Hepatocyte (in vitro differentiated cells): ENCODE measurements at regions not wholly inside any gene's neighbourhood (a gene's known extent, or its start where the extent isn't known, plus 50 kb on each side); places are given as distances from the start of the nearest gene placed in this dataset.

Source experiments
- DNase-seq: peaks from one replicate; pipeline ENCODE4 v3.0.0-alpha.2; 2016; ENCODE audit warnings: low spot score
- H2AFZ ChIP-seq: fragments of 200-600 bp; sonication (generic); 2 replicates; pipeline ENCODE4 v1.6.0; 2016; ENCODE audit warnings: antibody characterized with exemption, mild to moderate bottlenecking
- H3K27ac ChIP-seq: fragments of 200-600 bp; sonication (generic); 2 replicates; pipeline ENCODE4 v1.5.1; 2016; ENCODE audit warnings: mild to moderate bottlenecking
- H3K27me3 ChIP-seq: fragments of 200-600 bp; sonication (generic); 2 replicates; pipeline ENCODE4 v1.6.1; 2016
- H3K36me3 ChIP-seq: fragments of 200-600 bp; sonication (generic); replicated peaks from 2 replicates; pipeline ENCODE4 v1.5.1; 2016; ENCODE audit warnings: low read depth; ENCODE audit not compliant: insufficient read depth
- H3K4me1 ChIP-seq: fragments of 200-600 bp; sonication (generic); 2 replicates; pipeline ENCODE4 v1.5.1; 2016; ENCODE audit warnings: mild to moderate bottlenecking, moderate library complexity; ENCODE audit not compliant: insufficient read depth
- H3K4me2 ChIP-seq: fragments of 200-600 bp; sonication (generic); 2 replicates; pipeline ENCODE4 v1.6.0; 2016
- H3K4me3 ChIP-seq: fragments of 200-600 bp; sonication (generic); 2 replicates; pipeline ENCODE4 v1.5.1; 2016; ENCODE audit warnings: mild to moderate bottlenecking
- H3K79me2 ChIP-seq: fragments of 200-600 bp; sonication (generic); 2 replicates; pipeline ENCODE4 v1.6.0; 2017; ENCODE audit warnings: mild to moderate bottlenecking
- H3K9me2 ChIP-seq: fragments of 200-600 bp; sonication (generic); replicated peaks from 2 replicates; pipeline ENCODE4 v1.6.0; 2017; ENCODE audit warnings: mild to moderate bottlenecking; ENCODE audit not compliant: insufficient read depth
- H3K9me3 ChIP-seq: fragments of 200-600 bp; sonication (generic); 2 replicates; pipeline ENCODE4 v1.5.1; 2016; ENCODE audit warnings: low read depth, mild to moderate bottlenecking
- H4K20me1 ChIP-seq: fragments of 200-600 bp; sonication (generic); 2 replicates; pipeline ENCODE4 v1.6.0; 2016; ENCODE audit warnings: mild to moderate bottlenecking; ENCODE audit not compliant: insufficient read depth, poor library complexity, severe bottlenecking
- EZH2 ChIP-seq: fragments of 200-600 bp; sonication (generic); IDR thresholded peaks from 2 replicates; pipeline ENCODE4 v1.6.1; 2016; ENCODE audit warnings: antibody characterized with exemption, mild to moderate bottlenecking, borderline replicate concordance
- EZH2phosphoT487 ChIP-seq: fragments of 200-600 bp; sonication (generic); IDR thresholded peaks from one replicate; pipeline ENCODE4 v1.6.1; 2018; ENCODE audit warnings: antibody characterized with exemption, mild to moderate bottlenecking, low read depth, moderate library complexity; ENCODE audit not compliant: unreplicated experiment, severe bottlenecking
- WGBS: methylation state at CpG from one replicate; pipeline ENCODE4 v1.1.6; 2016; ENCODE audit warnings: low lambda C conversion rate; ENCODE audit errors: missing lambda C conversion rate; 5-methylcytosine and 5-hydroxymethylcytosine counted together
- TF ChIP-seq, protein P1 (sequence below): fragments of 200-600 bp; sonication (generic); IDR thresholded peaks from 2 replicates; pipeline ENCODE4 v1.5.1; 2016; ENCODE audit warnings: antibody characterized with exemption, mild to moderate bottlenecking; ENCODE audit not compliant: poor library complexity

DNA sequence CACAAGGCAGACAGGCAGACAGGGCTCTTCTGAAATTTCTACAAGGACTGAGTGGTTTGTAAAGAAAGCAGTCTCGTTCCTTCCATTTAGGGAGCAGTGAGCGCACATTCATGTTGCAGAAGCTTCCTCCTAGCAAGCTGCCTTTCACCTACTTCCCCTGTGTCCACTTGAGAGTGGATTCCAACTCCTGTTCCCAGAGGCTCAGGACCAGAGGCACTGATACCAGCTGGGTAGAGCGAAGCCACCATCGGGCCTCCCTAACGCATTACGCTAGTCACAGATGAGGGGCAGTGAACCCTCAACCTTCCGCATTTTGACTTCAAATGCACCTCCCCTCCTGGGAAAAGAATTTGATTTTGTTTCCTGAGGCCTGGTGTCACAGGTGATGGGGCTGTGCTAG is 215.8 kb downstream of the SIPA1L2 start:
- Histone ChIP-seq H3K4me1 (no peaks in the 10 kb centered on the region), H3K27ac (peak overlapping the region; percentile 22), H2AFZ (no peak overlapping the region), H3K27me3 (no peaks in the 10 kb centered on the region), H3K4me2 (no peak overlapping the region), H3K9me3 (no peaks in the 10 kb centered on the region), H3K4me3 (no peak overlapping the region), H3K79me2 (no peaks in the 10 kb centered on the region), H3K9me2 (no peaks in the 10 kb centered on the region), H3K36me3 (no peaks in the 10 kb centered on the region), H4K20me1 (no peaks in the 10 kb centered on the region)
- TF ChIP-seq, protein P1, sequence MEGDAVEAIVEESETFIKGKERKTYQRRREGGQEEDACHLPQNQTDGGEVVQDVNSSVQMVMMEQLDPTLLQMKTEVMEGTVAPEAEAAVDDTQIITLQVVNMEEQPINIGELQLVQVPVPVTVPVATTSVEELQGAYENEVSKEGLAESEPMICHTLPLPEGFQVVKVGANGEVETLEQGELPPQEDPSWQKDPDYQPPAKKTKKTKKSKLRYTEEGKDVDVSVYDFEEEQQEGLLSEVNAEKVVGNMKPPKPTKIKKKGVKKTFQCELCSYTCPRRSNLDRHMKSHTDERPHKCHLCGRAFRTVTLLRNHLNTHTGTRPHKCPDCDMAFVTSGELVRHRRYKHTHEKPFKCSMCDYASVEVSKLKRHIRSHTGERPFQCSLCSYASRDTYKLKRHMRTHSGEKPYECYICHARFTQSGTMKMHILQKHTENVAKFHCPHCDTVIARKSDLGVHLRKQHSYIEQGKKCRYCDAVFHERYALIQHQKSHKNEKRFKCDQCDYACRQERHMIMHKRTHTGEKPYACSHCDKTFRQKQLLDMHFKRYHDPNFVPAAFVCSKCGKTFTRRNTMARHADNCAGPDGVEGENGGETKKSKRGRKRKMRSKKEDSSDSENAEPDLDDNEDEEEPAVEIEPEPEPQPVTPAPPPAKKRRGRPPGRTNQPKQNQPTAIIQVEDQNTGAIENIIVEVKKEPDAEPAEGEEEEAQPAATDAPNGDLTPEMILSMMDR, result no peak
- TF ChIP-seq EZH2phosphoT487 (no peak), EZH2 (no peak)
- WGBS, result 94% methylated on average over 7 of the region's 7 CpGs
- no peak for DNase-seq

DNA sequence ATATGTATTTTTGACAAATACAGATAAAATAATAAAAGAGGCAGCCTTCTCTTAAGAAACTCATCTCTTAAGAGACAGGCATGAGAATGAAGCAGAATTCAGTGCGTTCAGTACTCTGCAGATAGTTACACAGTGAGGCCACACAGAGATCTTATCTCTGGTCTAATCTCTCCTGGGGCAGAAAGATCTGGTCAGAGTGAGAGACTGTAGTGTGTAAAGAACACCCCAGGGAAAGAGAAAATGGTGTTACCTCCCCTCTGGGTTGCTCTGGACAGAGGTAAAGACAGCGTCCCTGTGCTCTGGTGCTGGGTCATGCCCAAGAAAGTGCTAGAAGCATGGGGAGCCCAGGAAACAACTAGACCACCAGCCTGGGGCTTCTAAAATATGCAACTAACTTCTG is 216.3 kb downstream of the SIPA1L2 start:
- TF ChIP-seq EZH2 (no peak), EZH2phosphoT487 (no peak)
- TF ChIP-seq, protein P1, result no peak
- H3K79me2 ChIP-seq, result no peaks in the 10 kb centered on the region
- no peaks in the 10 kb centered on the region for H3K4me1 ChIP-seq
- no peak overlapping the region for H3K4me3 ChIP-seq
- H3K4me2 ChIP-seq, result no peak overlapping the region
- no peaks in the 10 kb centered on the region for H3K36me3 ChIP-seq
- no peak overlapping the region for H2AFZ ChIP-seq
- no peaks in the 10 kb centered on the region for H3K9me3 ChIP-seq
- DNase-seq, result no peak
- no peaks in the 10 kb centered on the region for H3K27me3 ChIP-seq
- WGBS, result 39% methylated on average over 2 of the region's 2 CpGs
- H3K9me2 ChIP-seq, result no peaks in the 10 kb centered on the region
- H3K27ac ChIP-seq, result peak overlapping the region; percentile 22
- H4K20me1 ChIP-seq, result no peaks in the 10 kb centered on the region

DNA sequence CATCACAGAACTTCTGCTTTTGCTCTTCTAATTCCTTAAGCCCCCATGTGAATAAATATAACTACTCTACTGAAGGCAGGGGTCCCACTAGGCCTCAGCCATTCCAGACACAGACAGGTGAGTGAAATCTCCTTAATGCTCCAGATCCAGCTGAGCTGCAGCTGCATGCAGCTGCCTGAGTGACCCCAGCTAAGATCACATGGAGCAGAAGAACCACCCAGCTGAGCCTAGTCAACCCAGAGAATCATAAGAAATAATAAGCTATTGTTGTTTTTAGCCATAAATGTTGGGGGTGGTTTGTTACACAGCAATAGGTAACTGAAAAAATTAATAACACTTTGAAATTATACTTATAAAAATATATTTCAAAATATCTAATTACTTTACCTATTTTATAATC is 220.3 kb downstream of the SIPA1L2 start:
- no peaks in the 10 kb centered on the region for H3K9me2 ChIP-seq
- no peaks in the 10 kb centered on the region for H3K4me1 ChIP-seq
- no peaks in the 10 kb centered on the region for H3K79me2 ChIP-seq
- no peak overlapping the region for H2AFZ ChIP-seq
- H3K4me3 ChIP-seq, result no peak overlapping the region
- no peaks in the 10 kb centered on the region for H3K36me3 ChIP-seq
- no peak for TF ChIP-seq EZH2
- TF ChIP-seq, protein P1, result no peak
- no peak for TF ChIP-seq EZH2phosphoT487
- no peaks in the 10 kb centered on the region for H4K20me1 ChIP-seq
- no peaks in the 10 kb centered on the region for H3K27me3 ChIP-seq
- no peak overlapping the region for H3K4me2 ChIP-seq
- DNase-seq, result no peak
- no peaks in the 10 kb centered on the region for H3K9me3 ChIP-seq
- no peak overlapping the region for H3K27ac ChIP-seq

DNA sequence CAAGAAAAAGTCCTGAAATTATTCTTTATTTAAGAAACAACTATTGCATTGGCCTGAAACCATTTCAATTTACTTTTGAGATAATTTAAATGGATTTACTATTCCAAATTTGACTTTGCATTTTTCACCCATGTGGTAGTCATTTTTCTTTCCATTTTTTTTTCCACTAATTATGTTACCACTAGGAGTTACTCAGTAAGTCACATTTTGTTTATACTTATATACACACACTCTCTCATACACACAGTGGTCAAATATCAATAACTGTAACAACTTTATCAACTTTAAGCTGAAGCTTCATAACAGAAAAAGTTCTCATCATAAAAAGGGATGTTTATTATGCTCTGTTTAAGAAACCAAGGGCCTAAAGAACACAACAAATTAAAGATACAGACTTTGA is 222.8 kb downstream of the SIPA1L2 start:
- no peaks in the 10 kb centered on the region for H3K9me3 ChIP-seq
- H3K79me2 ChIP-seq, result no peaks in the 10 kb centered on the region
- DNase-seq, result no peak
- H3K36me3 ChIP-seq, result peaks cover 5% of the 10 kb centered on the region
- no peak overlapping the region for H2AFZ ChIP-seq
- TF ChIP-seq, protein P1, result no peak
- TF ChIP-seq EZH2phosphoT487, result no peak
- no peak for TF ChIP-seq EZH2
- H3K4me3 ChIP-seq, result no peak overlapping the region
- H3K9me2 ChIP-seq, result no peaks in the 10 kb centered on the region
- no peaks in the 10 kb centered on the region for H3K4me1 ChIP-seq
- H3K27me3 ChIP-seq, result no peaks in the 10 kb centered on the region
- H4K20me1 ChIP-seq, result no peaks in the 10 kb centered on the region
- H3K27ac ChIP-seq, result no peak overlapping the region
- no peak overlapping the region for H3K4me2 ChIP-seq
